Gastroesophageal sphincter (tissue), 3 donors: ENCODE measurements at regions not wholly inside any gene's neighbourhood (a gene's known extent, or its start where the extent isn't known, plus 50 kb on each side); places are given as distances from the start of the nearest gene placed in this dataset.

ENCODE experiments used
- CTCF ChIP-seq, 4 experiments: fragments of 200-600 bp in 2 of 4; fragments of 450-650 bp in 2 of 4; sonication (generic) in 1 of 4; IDR thresholded peaks; one replicate each; pipeline ENCODE4 v1.5.1; 2017 to 2019; ENCODE audit warnings: antibody characterized with exemption in 4 of 4, mild to moderate bottlenecking in 2 of 4, moderate library complexity in 2 of 4
- POLR2A ChIP-seq, 2 donors: fragments of 450-650 bp; IDR thresholded peaks; one replicate each; pipeline ENCODE4 v1.6.1; 2017; ENCODE audit warnings: antibody characterized with exemption in 2 of 2, mild to moderate bottlenecking in 2 of 2, moderate library complexity in 1 of 2

GRCh38 chr7:144937199-144937598 is 101.3 kb upstream of the TPK1 start:
- no peak for TF ChIP-seq CTCF (IDR thresholded peaks at IDR 0.05)
- no peak for TF ChIP-seq POLR2A (IDR thresholded peaks at IDR 0.05)
